GM19324 (cell line): ENCODE measurements at regions not wholly inside any gene's neighbourhood (a gene's known extent, or its start where the extent isn't known, plus 50 kb on each side); places are given as distances from the start of the nearest gene placed in this dataset.

Experiments used
- ATAC-seq: cut with Tn5 transposase; IDR thresholded peaks from one replicate; pipeline ENCODE4 v1.9.1; 2021; ENCODE audit warnings: mild to moderate bottlenecking, moderate library complexity; ENCODE audit not compliant: unreplicated experiment, low FRiP score

GRCh38 chr11:42145311-42145710 lies 685.9 kb upstream of the LRRC4C start:
- ATAC-seq, result no peak

GRCh38 chr11:42161886-42162285 lies 702.4 kb upstream of the LRRC4C start:
- ATAC-seq, result no peak

GRCh38 chr11:42169191-42169590 lies 709.7 kb upstream of the LRRC4C start:
- ATAC-seq, result no peak

- no peak for ATAC-seq
These were observed 711.1 kb upstream of the LRRC4C start for GRCh38 chr11:42170601-42171000.

- no peak for ATAC-seq
These were observed 711.6 kb upstream of the LRRC4C start for GRCh38 chr11:42171046-42171445.

GRCh38 chr11:42172441-42172840 lies 713.0 kb upstream of the LRRC4C start:
- no peak for ATAC-seq

- ATAC-seq, result no peak
These were observed 715.8 kb upstream of the LRRC4C start for GRCh38 chr11:42175203-42175602.

- ATAC-seq, result no peak
These were observed 719.8 kb upstream of the LRRC4C start for GRCh38 chr11:42179216-42179615.

GRCh38 chr11:42195289-42196013 lies 736.0 kb upstream of the LRRC4C start:
- ATAC-seq, result no peak

GRCh38 chr11:42200311-42200710 lies 740.9 kb upstream of the LRRC4C start:
- ATAC-seq, result no peak

- ATAC-seq, result no peak
These were observed 742.2 kb upstream of the LRRC4C start for GRCh38 chr11:42201603-42202148.

- ATAC-seq, result no peak
These were observed 746.1 kb upstream of the LRRC4C start for GRCh38 chr11:42205518-42205917.

GRCh38 chr11:42225664-42226063 lies 766.2 kb upstream of the LRRC4C start:
- ATAC-seq, result no peak

- no peak for ATAC-seq
These were observed 773.2 kb upstream of the LRRC4C start for GRCh38 chr11:42232673-42233072.

GRCh38 chr11:42234451-42234951 lies 775.0 kb upstream of the LRRC4C start:
- ATAC-seq, result no peak

- no peak for ATAC-seq
These were observed 778.3 kb upstream of the LRRC4C start for GRCh38 chr11:42237701-42238235.

- ATAC-seq, result no peak
These were observed 779.7 kb upstream of the LRRC4C start for GRCh38 chr11:42239188-42239587.

GRCh38 chr11:42243385-42243784 lies 783.9 kb upstream of the LRRC4C start:
- no peak for ATAC-seq

GRCh38 chr11:42244376-42244775 lies 784.9 kb upstream of the LRRC4C start:
- ATAC-seq, result no peak

- no peak for ATAC-seq
These were observed 789.9 kb upstream of the LRRC4C start for GRCh38 chr11:42249401-42249800.

- no peak for ATAC-seq
These were observed 790.5 kb upstream of the LRRC4C start for GRCh38 chr11:42249956-42250355.

- no peak for ATAC-seq
These were observed 792.5 kb upstream of the LRRC4C start for GRCh38 chr11:42251984-42252383.
